Panc1 (cell line): ENCODE measurements at regions not wholly inside any gene's neighbourhood (a gene's known extent, or its start where the extent isn't known, plus 50 kb on each side); places are given as distances from the start of the nearest gene placed in this dataset.

Experiments used
- POLR2AphosphoS5 ChIP-seq: IDR thresholded peaks from 2 replicates; pipeline ENCODE4 v1.6.1; 2012; ENCODE audit warnings: mild to moderate bottlenecking, low read depth, low read length, moderate library complexity
- TF ChIP-seq, protein P1 (sequence below): fragments of 450-650 bp; IDR thresholded peaks from 2 replicates; pipeline ENCODE4 v1.5.1; 2017; ENCODE audit warnings: mild to moderate bottlenecking
- TF ChIP-seq, protein P2 (sequence below), 2 experiments: IDR thresholded peaks; 2 replicates each; pipeline ENCODE4 v1.6.1; 2011 to 2012; ENCODE audit warnings: low read depth in 2 of 2, control low read depth in 1 of 2, low read length in 1 of 2, mild to moderate bottlenecking in 1 of 2, moderate library complexity in 1 of 2; ENCODE audit not compliant: insufficient read depth in 1 of 2

DNA sequence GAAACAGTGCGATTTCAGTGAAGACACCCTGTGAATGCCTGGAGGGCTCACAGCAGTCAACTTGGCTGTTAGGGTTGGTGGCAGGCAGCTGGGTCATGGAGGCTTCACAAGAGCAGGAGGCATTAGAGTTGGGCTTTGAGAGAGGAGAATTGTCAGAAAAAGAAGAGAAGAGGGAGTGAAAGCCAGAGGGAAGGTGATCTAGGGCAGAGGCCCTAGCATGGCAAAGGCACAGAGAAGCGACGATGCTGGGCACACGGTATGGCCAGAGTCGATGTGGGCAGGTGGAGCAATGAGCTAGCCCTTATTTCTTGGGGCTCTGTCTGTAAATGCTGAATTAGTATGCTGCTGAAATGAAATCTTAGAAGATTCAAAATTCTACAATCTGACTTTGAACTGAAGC lies 52.6 kb upstream of the OLFM4 start:
- TF ChIP-seq, protein P1, sequence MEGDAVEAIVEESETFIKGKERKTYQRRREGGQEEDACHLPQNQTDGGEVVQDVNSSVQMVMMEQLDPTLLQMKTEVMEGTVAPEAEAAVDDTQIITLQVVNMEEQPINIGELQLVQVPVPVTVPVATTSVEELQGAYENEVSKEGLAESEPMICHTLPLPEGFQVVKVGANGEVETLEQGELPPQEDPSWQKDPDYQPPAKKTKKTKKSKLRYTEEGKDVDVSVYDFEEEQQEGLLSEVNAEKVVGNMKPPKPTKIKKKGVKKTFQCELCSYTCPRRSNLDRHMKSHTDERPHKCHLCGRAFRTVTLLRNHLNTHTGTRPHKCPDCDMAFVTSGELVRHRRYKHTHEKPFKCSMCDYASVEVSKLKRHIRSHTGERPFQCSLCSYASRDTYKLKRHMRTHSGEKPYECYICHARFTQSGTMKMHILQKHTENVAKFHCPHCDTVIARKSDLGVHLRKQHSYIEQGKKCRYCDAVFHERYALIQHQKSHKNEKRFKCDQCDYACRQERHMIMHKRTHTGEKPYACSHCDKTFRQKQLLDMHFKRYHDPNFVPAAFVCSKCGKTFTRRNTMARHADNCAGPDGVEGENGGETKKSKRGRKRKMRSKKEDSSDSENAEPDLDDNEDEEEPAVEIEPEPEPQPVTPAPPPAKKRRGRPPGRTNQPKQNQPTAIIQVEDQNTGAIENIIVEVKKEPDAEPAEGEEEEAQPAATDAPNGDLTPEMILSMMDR: no peak
- TF ChIP-seq POLR2AphosphoS5: no peak
- TF ChIP-seq, protein P2, sequence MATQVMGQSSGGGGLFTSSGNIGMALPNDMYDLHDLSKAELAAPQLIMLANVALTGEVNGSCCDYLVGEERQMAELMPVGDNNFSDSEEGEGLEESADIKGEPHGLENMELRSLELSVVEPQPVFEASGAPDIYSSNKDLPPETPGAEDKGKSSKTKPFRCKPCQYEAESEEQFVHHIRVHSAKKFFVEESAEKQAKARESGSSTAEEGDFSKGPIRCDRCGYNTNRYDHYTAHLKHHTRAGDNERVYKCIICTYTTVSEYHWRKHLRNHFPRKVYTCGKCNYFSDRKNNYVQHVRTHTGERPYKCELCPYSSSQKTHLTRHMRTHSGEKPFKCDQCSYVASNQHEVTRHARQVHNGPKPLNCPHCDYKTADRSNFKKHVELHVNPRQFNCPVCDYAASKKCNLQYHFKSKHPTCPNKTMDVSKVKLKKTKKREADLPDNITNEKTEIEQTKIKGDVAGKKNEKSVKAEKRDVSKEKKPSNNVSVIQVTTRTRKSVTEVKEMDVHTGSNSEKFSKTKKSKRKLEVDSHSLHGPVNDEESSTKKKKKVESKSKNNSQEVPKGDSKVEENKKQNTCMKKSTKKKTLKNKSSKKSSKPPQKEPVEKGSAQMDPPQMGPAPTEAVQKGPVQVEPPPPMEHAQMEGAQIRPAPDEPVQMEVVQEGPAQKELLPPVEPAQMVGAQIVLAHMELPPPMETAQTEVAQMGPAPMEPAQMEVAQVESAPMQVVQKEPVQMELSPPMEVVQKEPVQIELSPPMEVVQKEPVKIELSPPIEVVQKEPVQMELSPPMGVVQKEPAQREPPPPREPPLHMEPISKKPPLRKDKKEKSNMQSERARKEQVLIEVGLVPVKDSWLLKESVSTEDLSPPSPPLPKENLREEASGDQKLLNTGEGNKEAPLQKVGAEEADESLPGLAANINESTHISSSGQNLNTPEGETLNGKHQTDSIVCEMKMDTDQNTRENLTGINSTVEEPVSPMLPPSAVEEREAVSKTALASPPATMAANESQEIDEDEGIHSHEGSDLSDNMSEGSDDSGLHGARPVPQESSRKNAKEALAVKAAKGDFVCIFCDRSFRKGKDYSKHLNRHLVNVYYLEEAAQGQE (IDR thresholded peaks at IDR 0.05; ENCODE audit: insufficient read depth in 1 of 2, low read depth in 2 of 2, low read length in 1 of 2): no peak
